NCI-H2081 treated with DMSO at 0.1 percent for 48 hours (cell line): ENCODE measurements at regions not wholly inside any gene's neighbourhood (a gene's known extent, or its start where the extent isn't known, plus 50 kb on each side); places are given as distances from the start of the nearest gene placed in this dataset.

ENCODE experiments used
- DNase-seq: peaks from one replicate; lab custom pipeline; 2025; lab: John Stamatoyannopoulos, UW

GRCh38 chr6:91298543-91299145 is 711.8 kb upstream of the MAP3K7 start:
- no peak for DNase-seq

DNA sequence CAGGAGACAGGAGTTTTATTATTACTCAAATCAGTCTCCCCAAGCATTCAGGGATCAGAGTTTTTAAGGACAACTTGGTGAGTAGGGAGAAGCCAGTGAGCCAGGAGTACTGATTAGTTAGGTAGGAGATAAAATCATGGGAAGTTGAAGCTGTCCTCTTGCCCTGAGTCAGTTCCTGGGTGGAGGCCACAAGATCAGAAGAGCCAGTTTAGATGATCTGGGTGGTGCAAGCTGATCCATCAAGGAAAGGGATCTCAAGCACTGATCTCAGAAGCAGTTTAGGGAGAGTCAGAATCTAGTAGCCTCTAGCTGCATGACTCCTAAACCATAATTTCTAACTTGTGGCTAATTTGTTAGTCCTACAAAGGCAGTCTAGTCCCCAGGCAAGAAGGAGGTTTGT is 706.5 kb upstream of the MAP3K7 start:
- no peak for DNase-seq

GRCh38 chr6:91291071-91291470 is 704.2 kb upstream of the MAP3K7 start:
- DNase-seq, result no peak

- DNase-seq, result no peak
These were observed 701.9 kb upstream of the MAP3K7 start for GRCh38 chr6:91288741-91289140.

- peak; percentile 7 for DNase-seq
These were observed 695.0 kb upstream of the MAP3K7 start for GRCh38 chr6:91281901-91282300.

DNA sequence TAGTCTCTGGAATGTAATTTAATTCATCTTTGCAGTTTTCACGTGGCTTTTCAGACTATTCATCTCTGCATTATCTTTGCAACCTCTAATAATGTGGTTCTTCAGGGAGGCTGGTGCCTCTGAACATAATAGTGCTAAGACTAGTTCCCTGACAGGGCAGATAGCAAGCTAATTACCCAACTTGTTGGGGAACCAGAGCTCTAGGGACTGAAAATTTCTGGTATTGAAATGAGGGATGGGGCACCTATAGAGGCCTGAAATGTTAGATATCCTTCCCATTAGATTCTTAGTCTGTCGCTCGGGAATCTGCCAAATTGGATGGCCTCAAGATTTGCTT is 693.6 kb upstream of the MAP3K7 start:
- DNase-seq, result no peak

- DNase-seq, result no peak
These were observed 693.0 kb upstream of the MAP3K7 start for GRCh38 chr6:91279740-91280493.

DNA sequence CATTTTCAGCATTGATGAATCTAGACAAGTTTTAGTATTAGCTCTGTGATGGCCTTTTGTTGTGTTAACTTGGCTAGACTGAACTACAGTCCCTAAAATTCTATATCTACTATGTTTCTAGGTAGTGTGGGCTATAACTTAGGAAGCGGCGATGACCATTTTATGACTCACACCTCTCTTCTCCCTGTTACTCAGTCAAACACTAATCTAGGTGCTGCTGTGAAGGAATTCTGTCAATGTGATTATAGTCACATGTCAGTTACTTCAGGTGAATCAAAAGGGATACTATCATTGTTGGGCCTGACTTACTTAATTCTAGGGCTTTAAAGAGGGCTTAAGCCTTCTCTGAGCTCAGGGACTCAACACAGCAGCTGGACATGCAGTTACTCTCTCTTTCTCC is 691.5 kb upstream of the MAP3K7 start:
- no peak for DNase-seq

- DNase-seq, result no peak
These were observed 689.4 kb upstream of the MAP3K7 start for GRCh38 chr6:91276315-91276714.

- no peak for DNase-seq
These were observed 686.9 kb upstream of the MAP3K7 start for GRCh38 chr6:91273729-91274128.

DNA sequence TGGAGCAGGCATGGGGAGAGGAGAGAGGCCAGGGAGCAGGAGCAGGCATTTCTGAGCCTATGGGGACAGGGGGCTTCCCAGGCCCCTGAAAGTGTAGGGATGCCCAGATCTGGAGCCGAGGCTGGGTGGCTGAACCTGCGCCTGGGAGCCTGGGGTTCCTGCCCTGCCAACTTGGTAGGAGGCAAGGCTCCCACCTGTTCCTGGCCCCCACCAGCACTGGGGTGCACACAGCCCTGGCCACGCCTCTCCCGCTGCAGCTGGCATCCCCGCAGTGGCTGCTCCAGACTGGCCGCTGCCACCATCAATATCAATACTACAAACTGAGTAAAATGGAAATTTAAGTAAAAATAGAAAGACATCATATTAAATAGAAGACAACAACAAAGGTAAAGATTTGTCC is 684.9 kb upstream of the MAP3K7 start:
- DNase-seq, result no peak

- DNase-seq, result no peak
These were observed 682.1 kb upstream of the MAP3K7 start for GRCh38 chr6:91268941-91269340.

- no peak for DNase-seq
These were observed 680.4 kb upstream of the MAP3K7 start for GRCh38 chr6:91267246-91267645.

DNA sequence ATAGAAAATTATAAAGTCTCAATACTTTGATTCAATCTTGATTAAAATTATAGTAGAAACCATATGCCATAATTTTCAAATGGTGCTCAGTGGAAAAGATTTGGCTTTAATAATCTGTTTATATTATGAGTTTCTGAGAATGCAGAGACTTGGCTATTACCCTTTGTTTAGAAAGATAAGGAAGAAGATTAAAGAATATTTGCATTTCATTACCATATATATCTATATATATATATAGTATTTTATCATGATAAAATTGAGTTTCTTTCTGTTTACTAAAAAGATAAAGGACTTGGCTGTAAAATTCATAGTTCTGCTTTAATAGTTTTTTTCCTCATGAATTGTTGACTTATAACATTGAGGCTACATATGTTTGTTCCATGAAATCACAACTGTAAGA is 679.3 kb upstream of the MAP3K7 start:
- DNase-seq, result no peak

GRCh38 chr6:91243436-91243835 is 656.6 kb upstream of the MAP3K7 start:
- no peak for DNase-seq

- no peak for DNase-seq
These were observed 655.7 kb upstream of the MAP3K7 start for GRCh38 chr6:91242614-91242949.

DNA sequence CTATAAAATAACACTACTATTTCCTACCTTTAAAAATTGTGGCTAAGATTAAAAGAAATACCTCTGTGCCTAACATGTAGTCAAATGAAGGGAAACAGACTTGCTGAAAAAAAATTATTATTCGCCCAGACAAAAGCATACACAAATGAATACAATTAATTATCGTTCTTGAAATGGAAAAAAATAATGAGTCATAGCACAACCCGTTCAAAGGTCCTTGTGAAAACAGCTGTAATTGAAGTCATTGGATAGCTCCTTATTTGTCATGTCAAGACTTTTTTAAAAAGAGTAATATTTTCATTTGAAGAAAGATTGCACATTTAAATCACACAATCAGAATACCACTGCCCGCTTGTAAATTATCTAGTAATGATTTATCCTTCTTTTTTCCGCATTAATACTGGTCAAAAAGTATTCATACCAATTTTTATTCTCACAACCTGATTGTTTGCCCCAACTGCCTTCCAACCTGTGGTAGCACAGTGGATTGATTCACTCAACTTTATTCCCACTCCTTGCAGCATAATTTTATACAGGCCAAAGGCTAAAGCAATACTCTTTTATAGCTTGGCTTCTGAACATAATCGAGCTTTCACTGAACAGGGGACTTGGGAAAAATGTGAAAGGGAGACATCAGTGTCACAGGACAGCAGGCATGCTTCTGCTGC is 655.2 kb upstream of the MAP3K7 start:
- DNase-seq, result no peak

DNA sequence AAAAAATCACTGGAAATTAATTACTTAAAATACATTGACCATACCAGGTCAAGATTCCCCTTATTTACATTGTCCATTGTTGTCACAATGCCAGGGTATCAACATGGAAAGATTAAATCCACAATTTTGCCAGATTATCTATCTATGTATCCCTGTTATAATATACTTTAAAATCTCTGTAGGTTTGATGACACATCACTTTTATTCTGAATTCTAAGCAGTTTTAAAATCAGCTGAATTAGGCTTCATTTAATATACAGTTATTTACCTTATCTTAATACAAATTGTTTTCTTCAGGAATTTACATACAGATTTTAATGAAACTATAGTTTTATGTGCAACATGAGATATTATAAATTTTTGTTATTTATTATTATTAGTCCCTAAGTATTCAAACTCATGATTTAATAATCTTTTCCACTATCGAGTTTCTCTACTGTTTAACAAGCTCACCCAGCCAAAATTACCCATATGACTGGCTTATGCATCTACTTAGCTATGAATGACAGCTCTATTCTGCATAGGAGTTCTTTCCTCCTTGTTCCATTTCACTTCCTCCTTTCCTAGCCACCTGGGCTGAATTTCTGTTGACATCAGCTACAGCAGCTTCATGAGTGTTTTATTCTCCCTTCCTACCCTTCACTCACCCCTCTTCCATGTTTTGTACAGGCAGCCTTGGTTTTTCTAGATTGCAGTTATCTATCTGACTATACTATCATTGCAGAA is 654.2 kb upstream of the MAP3K7 start:
- DNase-seq, result no peak

DNA sequence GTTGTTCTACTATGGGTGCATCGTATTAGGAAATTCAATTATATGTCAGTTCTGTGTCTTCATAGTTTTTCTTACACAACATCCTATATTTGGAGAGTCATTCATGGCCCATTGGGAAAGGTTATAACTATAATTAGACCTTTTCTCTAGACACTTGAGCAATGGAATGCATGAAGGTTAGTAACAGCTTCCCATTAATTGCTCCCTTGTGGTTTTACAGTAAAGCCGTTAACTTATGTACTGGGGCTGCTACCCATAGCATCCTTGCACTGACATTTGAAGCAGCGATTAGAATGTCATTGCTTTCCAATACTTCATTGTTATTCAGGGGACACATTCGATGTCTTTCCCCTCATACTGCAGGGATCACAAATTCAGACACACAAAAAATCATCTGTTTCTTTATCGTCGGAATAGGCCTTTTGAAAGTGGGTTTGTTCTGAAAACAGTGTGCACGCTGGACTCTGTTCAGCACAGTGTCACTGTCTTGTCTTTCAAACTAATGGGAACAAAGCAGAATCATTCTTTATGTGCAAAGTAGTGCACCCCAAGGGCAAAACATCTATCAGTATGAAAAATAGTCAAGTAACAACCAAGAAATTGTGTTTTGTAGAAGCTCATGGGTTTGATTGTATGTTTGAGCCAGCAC is 634.3 kb upstream of the MAP3K7 start:
- no peak for DNase-seq

- no peak for DNase-seq
These were observed 626.5 kb upstream of the MAP3K7 start for GRCh38 chr6:91213229-91213901.

- DNase-seq, result no peak
These were observed 611.9 kb upstream of the MAP3K7 start for GRCh38 chr6:91198588-91199255.
